ENCODE measurements at regions not wholly inside any gene's neighbourhood (a gene's known extent, or its start where the extent isn't known, plus 50 kb on each side); places are given as distances from the start of the nearest gene placed in this dataset.

DNA sequence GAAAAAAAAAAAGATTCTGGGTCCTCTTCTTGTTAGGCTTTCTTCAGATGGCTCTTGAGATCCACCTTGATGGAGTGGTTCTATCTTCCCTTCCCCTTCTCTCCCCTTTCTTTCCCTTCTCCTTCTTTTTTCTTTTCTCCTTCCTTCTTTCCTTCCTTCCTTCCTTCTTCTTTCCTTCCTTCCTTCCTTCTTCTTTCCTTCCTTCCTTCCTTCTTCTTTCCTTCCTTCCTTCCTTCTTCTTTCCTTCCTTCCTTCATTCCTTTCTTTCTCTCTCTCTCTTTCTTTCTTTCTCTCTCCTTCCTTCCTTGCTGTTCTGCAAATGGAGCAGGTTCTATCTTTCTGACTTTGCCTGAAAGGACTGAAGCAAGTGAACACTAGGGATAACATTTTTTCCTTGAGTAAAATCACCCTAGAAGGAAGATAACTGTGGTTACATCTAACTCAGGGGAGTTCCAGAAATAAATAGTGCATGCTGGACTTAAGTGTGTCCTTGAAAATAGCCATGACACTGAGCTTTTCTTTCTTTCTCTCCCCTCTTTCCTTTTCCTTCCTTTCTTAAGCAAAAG lies 68.8 kb upstream of the SEC14L1 start:
- TF ChIP-seq ZNF138 (tag by site-specific recombination; IDR thresholded peaks at IDR 0.05; ENCODE audit: borderline replicate concordance) (no peak), ZNF76 (tag by site-specific recombination; IDR thresholded peaks at IDR 0.05; ENCODE audit: borderline replicate concordance, low read depth) (no peak), KLF16 (tag by site-specific recombination; IDR thresholded peaks at IDR 0.05) (no peak), ZNF548 (tag by site-specific recombination; IDR thresholded peaks at IDR 0.05) (no peak), KLF9 (tag by site-specific recombination; IDR thresholded peaks at IDR 0.05; ENCODE audit: low read depth) (no peak), ZNF350 (tag by site-specific recombination; IDR thresholded peaks at IDR 0.05) (no peak)
- TF ChIP-seq, protein P1, sequence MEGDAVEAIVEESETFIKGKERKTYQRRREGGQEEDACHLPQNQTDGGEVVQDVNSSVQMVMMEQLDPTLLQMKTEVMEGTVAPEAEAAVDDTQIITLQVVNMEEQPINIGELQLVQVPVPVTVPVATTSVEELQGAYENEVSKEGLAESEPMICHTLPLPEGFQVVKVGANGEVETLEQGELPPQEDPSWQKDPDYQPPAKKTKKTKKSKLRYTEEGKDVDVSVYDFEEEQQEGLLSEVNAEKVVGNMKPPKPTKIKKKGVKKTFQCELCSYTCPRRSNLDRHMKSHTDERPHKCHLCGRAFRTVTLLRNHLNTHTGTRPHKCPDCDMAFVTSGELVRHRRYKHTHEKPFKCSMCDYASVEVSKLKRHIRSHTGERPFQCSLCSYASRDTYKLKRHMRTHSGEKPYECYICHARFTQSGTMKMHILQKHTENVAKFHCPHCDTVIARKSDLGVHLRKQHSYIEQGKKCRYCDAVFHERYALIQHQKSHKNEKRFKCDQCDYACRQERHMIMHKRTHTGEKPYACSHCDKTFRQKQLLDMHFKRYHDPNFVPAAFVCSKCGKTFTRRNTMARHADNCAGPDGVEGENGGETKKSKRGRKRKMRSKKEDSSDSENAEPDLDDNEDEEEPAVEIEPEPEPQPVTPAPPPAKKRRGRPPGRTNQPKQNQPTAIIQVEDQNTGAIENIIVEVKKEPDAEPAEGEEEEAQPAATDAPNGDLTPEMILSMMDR (tag by site-specific recombination; IDR thresholded peaks at IDR 0.05): no peak

Data from HEK293 (cell line).